NCI-H2196 (cell line): ENCODE measurements at regions not wholly inside any gene's neighbourhood (a gene's known extent, or its start where the extent isn't known, plus 50 kb on each side); places are given as distances from the start of the nearest gene placed in this dataset.
A peak's percentile ranks its signal among the peaks of the same experiment; 100 is the strongest.

Source experiments
- DNase-seq: peaks from one replicate; lab custom pipeline; 2025; ENCODE audit not compliant: unreplicated experiment; lab: John Stamatoyannopoulos, UW

- DNase-seq: no peak
Observed at GRCh38 chr20:22408521-22409402, 175.6 kb downstream of the FOXA2 start.

GRCh38 chr20:22407237-22408193 is 176.9 kb downstream of the FOXA2 start:
- DNase-seq: no peak

GRCh38 chr20:22404419-22405170 is 179.8 kb downstream of the FOXA2 start:
- no peak for DNase-seq

GRCh38 chr20:22403632-22404361 is 180.6 kb downstream of the FOXA2 start:
- peak; percentile 49 for DNase-seq

DNA sequence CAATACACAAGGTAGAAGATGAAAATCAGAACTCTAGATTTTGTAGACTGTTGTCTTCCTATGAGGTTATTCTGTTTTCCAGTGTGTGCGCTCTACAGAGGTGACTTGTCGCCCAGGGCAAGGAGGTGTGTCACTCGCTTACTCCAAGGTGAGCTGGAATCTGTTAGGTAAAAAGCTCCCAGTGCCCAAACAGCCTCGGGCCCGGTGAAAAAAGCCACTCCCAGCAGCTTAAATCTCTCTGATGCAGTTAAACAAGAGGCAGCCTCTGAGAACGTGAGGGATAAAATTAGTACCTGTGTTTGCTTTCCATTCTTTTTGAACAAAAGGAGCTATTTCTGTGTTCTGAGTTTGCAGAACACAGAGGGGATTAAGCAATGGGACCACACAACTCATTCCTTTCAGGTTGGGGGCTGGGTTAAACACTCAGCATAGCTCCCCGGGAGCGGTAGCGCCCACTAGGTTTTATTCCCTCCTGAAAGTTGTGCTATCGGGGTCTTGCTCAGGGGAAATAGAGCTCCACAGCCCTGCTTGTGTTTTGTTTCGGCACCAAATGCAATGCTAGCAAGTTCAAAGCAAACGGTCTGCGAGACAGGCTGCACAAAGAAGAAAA is 181.2 kb downstream of the FOXA2 start:
- no peak for DNase-seq

GRCh38 chr20:22402550-22402949 is 181.8 kb downstream of the FOXA2 start:
- peak; percentile 79 for DNase-seq

DNA sequence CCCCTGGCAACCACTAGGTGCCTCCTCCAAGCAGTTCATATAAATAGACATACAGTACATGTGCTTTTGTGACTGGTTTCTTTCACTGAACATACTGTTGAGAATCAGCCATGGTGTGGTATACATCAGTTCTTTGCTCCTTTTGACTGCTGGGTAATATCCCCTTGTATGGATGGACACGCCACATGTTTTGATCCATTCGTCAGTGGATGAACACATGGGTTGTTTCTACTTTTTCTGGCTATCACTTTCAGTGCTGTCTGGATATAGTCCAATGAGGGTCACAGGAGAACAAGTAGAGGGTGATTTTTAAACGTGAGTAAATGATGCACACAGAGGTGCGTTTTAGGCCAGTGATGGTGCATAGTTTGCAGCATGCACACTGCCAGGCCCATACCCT is 183.9 kb downstream of the FOXA2 start:
- no peak for DNase-seq

DNA sequence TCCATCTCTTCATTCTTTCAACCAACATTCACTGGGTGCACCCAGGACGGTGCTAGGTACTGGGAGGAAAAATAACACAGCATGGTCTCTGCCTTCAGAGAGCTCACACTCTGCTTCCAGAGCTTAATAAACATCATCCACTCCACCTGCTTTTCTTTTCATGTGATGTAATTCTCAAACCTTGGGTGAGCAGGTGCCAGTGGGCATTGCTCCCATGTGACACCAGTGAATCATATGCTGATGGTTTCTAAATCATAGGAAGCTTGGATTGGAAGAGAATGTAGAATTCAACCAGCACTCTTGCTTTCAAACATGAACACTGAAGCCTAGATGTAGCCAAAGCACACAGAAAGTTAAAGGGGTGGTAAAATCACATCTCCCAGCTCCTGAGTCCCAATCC is 189.8 kb downstream of the FOXA2 start:
- DNase-seq: no peak

DNA sequence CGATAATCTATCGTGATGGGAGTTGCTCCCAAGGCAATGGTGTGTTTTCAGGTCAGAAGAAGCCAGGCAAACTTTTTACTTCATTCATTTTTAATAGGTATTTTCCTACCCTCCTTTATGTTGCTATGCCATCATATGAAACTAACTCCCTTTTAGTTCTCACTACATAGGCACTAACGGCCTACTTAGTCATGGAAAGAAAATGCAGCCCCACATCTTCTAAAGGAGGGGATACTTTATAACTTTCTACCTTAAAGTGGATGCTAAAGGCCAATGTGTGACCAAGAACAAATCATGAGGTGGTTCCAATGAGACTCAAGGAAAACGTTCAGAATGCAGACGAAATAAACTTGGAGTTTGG is 193.8 kb downstream of the FOXA2 start:
- no peak for DNase-seq

DNA sequence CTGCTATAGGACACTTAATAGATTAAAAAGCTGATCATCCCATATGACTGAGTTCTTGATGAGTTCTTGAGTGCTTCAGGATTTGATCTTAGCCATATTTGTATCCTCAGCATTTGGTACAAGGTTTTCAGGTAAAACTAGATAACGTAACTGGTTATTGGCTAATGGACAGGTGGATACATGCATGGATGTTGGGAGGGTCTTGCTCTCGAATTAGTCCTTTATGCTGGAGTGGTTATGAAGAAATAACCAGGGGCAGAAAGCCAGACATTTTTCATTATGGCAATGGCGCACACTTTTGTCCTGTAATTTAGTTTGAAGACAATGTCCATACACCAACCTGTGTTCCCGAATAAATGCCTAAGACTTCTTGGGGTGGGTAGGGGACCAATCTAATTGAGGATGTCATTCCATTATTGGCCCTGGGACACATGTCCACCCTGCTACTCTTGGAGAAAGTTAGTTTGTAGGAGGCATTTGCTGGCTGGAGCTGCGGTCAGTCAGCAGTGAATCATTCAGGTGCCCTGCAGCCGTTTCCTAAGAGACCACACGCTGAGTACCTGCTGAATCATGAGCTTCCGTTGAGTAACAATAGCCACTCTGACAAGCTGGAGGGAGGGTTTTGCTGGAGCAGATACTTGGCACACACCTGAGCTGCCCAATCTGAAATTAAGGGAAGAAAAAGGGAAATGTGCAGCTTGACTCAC is 194.4 kb downstream of the FOXA2 start:
- peak; percentile 79 for DNase-seq

DNA sequence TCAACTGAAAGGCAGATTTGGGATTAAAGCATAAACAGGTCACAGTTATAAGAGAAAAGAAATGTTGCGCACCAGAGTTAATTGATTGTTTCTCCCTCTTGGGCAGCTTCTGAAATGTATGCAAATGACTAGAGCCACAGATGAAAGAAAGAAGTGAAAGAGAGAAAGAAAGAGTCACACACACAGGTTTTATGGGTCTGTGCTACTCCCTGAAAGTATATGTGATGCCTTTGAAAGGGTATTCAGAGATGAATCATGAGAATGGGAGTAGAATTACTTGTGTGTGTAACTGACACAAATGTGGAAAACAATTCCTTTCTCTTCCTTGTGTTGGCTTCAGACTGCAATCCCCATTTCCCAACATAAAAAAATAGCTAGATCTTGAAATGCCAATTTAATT is 196.9 kb downstream of the FOXA2 start:
- no peak for DNase-seq

GRCh38 chr20:22386306-22386623 is 198.1 kb downstream of the FOXA2 start:
- no peak for DNase-seq

DNA sequence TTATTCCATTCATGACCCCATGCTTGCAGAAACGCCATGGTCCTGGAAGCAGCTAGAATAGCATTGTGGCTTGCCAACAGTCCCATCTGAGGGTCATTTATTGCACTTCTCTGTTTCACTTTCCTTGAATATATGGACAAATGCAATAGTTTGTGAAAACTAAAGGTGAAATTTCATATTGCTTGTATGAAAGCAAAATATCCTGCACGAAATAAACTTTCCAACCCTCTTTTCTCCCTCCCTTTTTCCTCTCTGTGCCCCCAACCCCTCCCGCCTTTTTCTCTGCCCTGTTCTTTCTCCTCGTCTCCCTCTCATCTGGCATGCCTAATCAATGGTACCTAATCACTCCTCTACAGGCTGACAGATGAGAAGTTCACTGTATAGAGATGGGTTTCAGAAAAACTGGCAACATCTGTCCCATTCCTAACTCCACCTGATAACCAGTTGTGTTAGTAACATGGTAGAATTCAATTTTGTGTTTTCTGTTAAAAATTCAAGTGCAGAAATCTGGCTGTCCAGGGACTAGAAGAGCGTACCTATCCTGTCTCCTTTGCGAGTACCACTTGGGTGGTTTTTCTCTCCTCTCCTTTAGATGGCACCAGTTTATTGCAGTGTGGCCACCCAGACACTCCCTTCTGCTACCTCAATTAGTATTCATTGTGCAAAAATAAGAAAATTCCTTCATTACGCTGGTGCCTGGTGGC is 198.6 kb downstream of the FOXA2 start:
- peak; percentile 43 for DNase-seq

- DNase-seq: no peak
Observed at GRCh38 chr20:22384978-22385377, 199.4 kb downstream of the FOXA2 start.

GRCh38 chr20:22383156-22383555 is 201.2 kb downstream of the FOXA2 start:
- DNase-seq: no peak

DNA sequence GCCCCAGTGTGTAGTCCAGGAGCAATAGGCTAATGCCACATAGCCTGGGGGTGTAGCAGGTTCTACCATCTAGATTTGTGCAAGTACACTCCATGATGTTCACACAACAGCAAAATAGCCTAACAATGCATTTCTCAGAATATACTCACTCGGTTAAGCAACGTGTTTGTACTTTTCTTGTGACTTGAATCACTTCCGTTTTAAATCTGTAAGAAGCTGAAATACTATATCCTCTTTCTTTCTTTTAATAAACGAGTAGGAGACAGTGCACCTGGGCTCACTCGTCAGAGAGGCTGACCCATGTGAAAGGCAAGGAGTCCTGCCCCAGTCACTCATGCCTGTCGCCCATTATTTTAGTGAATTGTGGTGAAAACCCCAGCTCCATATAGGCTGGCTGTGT is 201.6 kb downstream of the FOXA2 start:
- DNase-seq: no peak

DNA sequence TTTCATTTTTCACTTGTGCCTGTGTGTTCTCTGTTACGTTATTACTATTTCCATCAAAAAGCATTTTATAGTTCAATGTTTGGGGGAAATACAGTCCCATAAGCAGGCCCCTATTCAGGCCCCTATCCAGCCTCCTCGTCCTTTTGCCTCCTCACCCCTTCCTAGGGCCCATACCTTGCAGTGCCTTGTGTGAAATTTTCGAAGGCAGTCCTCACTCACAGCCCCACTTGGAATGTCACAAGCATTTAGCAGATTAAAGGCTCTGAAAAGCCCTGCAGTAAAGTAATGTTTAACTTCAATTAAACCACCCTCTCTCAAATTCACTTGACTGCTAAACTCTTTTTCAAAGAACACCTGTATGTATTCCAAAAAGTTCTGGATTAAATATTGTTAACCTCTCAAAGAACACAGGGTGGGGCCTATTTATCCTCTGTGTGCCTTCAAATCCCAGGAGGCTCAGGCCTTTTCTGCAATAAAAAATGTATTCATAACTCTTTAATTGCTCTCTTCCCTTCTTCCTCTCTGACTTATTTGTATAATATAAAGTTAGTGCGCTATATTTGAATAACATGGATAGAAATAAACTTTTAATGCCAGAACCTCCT is 202.5 kb downstream of the FOXA2 start:
- no peak for DNase-seq

- DNase-seq: peak; percentile 27
Observed at GRCh38 chr20:22379472-22379871, 204.9 kb downstream of the FOXA2 start.
